HCT116 (cell line): ENCODE measurements at regions not wholly inside any gene's neighbourhood (a gene's known extent, or its start where the extent isn't known, plus 50 kb on each side); places are given as distances from the start of the nearest gene placed in this dataset.

Experiments used
- ATAC-seq: fragments of 200-7000 bp; cut with Tn5 transposase; 2 replicates; pipeline ENCODE4 v1.9.1; 2020; ENCODE audit warnings: mild to moderate bottlenecking, moderate library complexity
- BruUV-seq: library from RNA; stranded (reverse); fragments of 400-500 nt; replicated peaks from 2 replicates; lab custom pipeline; 2021; lab: Mats Ljungman, UMichigan
- CTCF ChIA-PET: fragments of 300-600 bp; sonication (Branson Sonifier 250); formaldehyde crosslinking; loops from one replicate; lab custom pipeline; 2021; ENCODE audit warnings: antibody characterized with exemption; lab: Charles Lee
- POLR2A ChIA-PET: fragments of 300-600, 350-600 bp; sonication (Branson Sonifier 250); formaldehyde crosslinking; loops from one replicate; lab custom pipeline; 2021; ENCODE audit warnings: antibody characterized with exemption; lab: Charles Lee
- RAD21 ChIA-PET, 2 experiments: fragments of 300-600 bp; sonication (Branson Sonifier 250); formaldehyde crosslinking; loops; one replicate each; lab custom pipeline; 2023; ENCODE audit warnings: low total read pairs in 2 of 2; ENCODE audit not compliant: uncharacterized antibody in 2 of 2, unreplicated experiment in 2 of 2, low non-redundant PET in 1 of 2; lab: Charles Lee
- DNase-seq: peaks from one replicate; pipeline ENCODE4 v3.0.0-alpha.2; 2010; ENCODE audit warnings: low read depth, low spot score
- H2AFZ ChIP-seq: fragments of 200-600 bp; shearing (Covaris generic), sonication (generic); 2 replicates; pipeline ENCODE4 v1.6.1; 2017; ENCODE audit warnings: low read depth, mixed run types, mixed read lengths, antibody characterized with exemption, low read length; ENCODE audit not compliant: poor library complexity, severe bottlenecking
- H3K27ac ChIP-seq: 2 replicates; pipeline ENCODE4 v1.5.1; 2012; ENCODE audit warnings: low read depth, low read length
- H3K27me3 ChIP-seq: fragments of 200-600 bp; sonication (generic); 2 replicates; pipeline ENCODE4 v1.6.1; 2016; ENCODE audit warnings: mixed run types, low read length, mixed read lengths; ENCODE audit not compliant: insufficient read depth
- H3K36me3 ChIP-seq, 2 experiments: fragments of 200-500 bp in 1 of 2; fragments of 200-600 bp in 1 of 2; sonication (Bioruptor generic) in 1 of 2; sonication (generic) in 1 of 2; 2 replicates each; pipeline versions ENCODE4 v1.5.1 to v1.6.1; 2014 to 2016; ENCODE audit warnings: low read length in 2 of 2, inconsistent platforms in 1 of 2, mixed read lengths in 1 of 2, mixed run types in 1 of 2; ENCODE audit not compliant: insufficient read depth in 2 of 2, control insufficient read depth in 1 of 2
- H3K4me1 ChIP-seq, 2 experiments: fragments of 200-600 bp in 1 of 2; sonication (generic) in 1 of 2; 2 replicates each; pipeline versions ENCODE4 v1.5.1 to v1.6.1; 2012 to 2017; ENCODE audit warnings: low read length in 2 of 2, inconsistent platforms in 1 of 2, mild to moderate bottlenecking in 1 of 2, mixed read lengths in 1 of 2, mixed run types in 1 of 2, moderate library complexity in 1 of 2; ENCODE audit not compliant: insufficient read depth in 2 of 2, control insufficient read depth in 1 of 2
- H3K4me2 ChIP-seq: fragments of 200-600 bp; sonication (generic); 2 replicates; pipeline ENCODE4 v1.6.1; 2017; ENCODE audit warnings: mixed run types, low read length, mixed read lengths
- H3K4me3 ChIP-seq, 2 experiments: fragments of 200-600 bp in 1 of 2; sonication (generic) in 1 of 2; replicated peaks in 1 of 2; 2 replicates each; pipeline ENCODE4 v1.5.1; 2011 to 2016; ENCODE audit warnings: low read length in 2 of 2, control low read depth in 1 of 2, low read depth in 1 of 2, mild to moderate bottlenecking in 1 of 2, mixed read lengths in 1 of 2, mixed run types in 1 of 2
- H3K79me2 ChIP-seq: fragments of 200-600 bp; sonication (generic); 2 replicates; pipeline ENCODE4 v1.6.1; 2017; ENCODE audit warnings: mild to moderate bottlenecking, mixed run types, low read length, moderate library complexity, mixed read lengths; ENCODE audit not compliant: insufficient read depth
- H3K9ac ChIP-seq: fragments of 200-600 bp; sonication (generic); 2 replicates; pipeline ENCODE4 v1.6.1; 2016; ENCODE audit warnings: low read length, mixed read lengths
- H3K9me2 ChIP-seq: fragments of 200-600 bp; sonication (generic), shearing (Covaris generic); 2 replicates; pipeline ENCODE4 v1.6.1; 2017; ENCODE audit warnings: mixed run types, mild to moderate bottlenecking, moderate library complexity; ENCODE audit not compliant: insufficient read depth
- H3K9me3 ChIP-seq, 2 experiments: fragments of 200-500 bp in 1 of 2; fragments of 200-600 bp in 1 of 2; sonication (Bioruptor generic) in 1 of 2; sonication (generic) in 1 of 2; 2 replicates each; pipeline ENCODE4 v1.6.1; 2014 to 2017; ENCODE audit warnings: low read length in 2 of 2, mixed read lengths in 2 of 2, inconsistent platforms in 1 of 2, low read depth in 1 of 2, mild to moderate bottlenecking in 1 of 2, mixed run types in 1 of 2, moderate library complexity in 1 of 2; ENCODE audit not compliant: control insufficient read depth in 1 of 2, insufficient read depth in 1 of 2
- H4K20me1 ChIP-seq: fragments of 200-600 bp; sonication (generic), shearing (Covaris generic); 2 replicates; pipeline ENCODE4 v1.6.1; 2017; ENCODE audit warnings: mixed run types, mild to moderate bottlenecking, moderate library complexity; ENCODE audit not compliant: insufficient read depth
- ATF3 ChIP-seq: IDR thresholded peaks from 2 replicates; pipeline ENCODE4 v1.6.1; 2012
- CBX3 ChIP-seq: IDR thresholded peaks from 2 replicates; pipeline ENCODE4 v1.6.1; 2012; ENCODE audit warnings: low read depth
- CEBPB ChIP-seq: IDR thresholded peaks from 2 replicates; pipeline ENCODE4 v1.6.1; 2012; ENCODE audit warnings: low read depth
- CTCF ChIP-seq, 3 experiments: fragments of 200-600 bp in 1 of 3; sonication (generic) in 1 of 3; IDR thresholded peaks in 2 of 3; conservative IDR thresholded peaks in 1 of 3; 2 replicates each; pipeline ENCODE4 v1.5.1; 2012 to 2017; ENCODE audit warnings: low read depth in 2 of 3, low read length in 2 of 3, antibody characterized with exemption in 1 of 3, borderline replicate concordance in 1 of 3, control low read depth in 1 of 3, mild to moderate bottlenecking in 1 of 3, mixed read lengths in 1 of 3, mixed run types in 1 of 3, moderate library complexity in 1 of 3; ENCODE audit not compliant: insufficient read depth in 1 of 3
- ELF1 ChIP-seq: IDR thresholded peaks from 2 replicates; pipeline ENCODE4 v1.6.1; 2012; ENCODE audit warnings: low read depth, borderline replicate concordance
- EZH2 ChIP-seq: fragments of 200-600 bp; sonication (generic); IDR thresholded peaks from 2 replicates; pipeline ENCODE4 v1.6.1; 2017; ENCODE audit warnings: antibody characterized with exemption, mixed run types
- EZH2phosphoT487 ChIP-seq: fragments of 200-600 bp; IDR thresholded peaks from 2 replicates; pipeline ENCODE4 v1.6.1; 2018; ENCODE audit warnings: antibody characterized with exemption, borderline replicate concordance
- FOSL1 ChIP-seq: IDR thresholded peaks from 2 replicates; pipeline ENCODE4 v1.6.1; 2012; ENCODE audit warnings: low read depth
- JUND ChIP-seq: IDR thresholded peaks from 2 replicates; pipeline ENCODE4 v1.6.1; 2012
- POLR2A ChIP-seq: IDR thresholded peaks from 2 replicates; pipeline ENCODE4 v1.7.0; 2011; ENCODE audit warnings: borderline replicate concordance; ENCODE audit not compliant: insufficient read depth, insufficient read length; ENCODE audit errors: extremely low read depth
- POLR2AphosphoS5 ChIP-seq: IDR thresholded peaks from 2 replicates; pipeline ENCODE4 v1.6.1; 2011; ENCODE audit warnings: mild to moderate bottlenecking, low read depth, low read length, moderate library complexity
- SIN3A ChIP-seq: IDR thresholded peaks from 2 replicates; pipeline ENCODE4 v1.6.1; 2012; ENCODE audit warnings: low read depth
- SP1 ChIP-seq: IDR thresholded peaks from 2 replicates; pipeline ENCODE4 v1.6.1; 2012; ENCODE audit warnings: low read depth
- SRF ChIP-seq: IDR thresholded peaks from 2 replicates; pipeline ENCODE4 v1.6.1; 2012; ENCODE audit warnings: low read depth
- YY1 ChIP-seq: IDR thresholded peaks from 2 replicates; pipeline ENCODE4 v1.6.1; 2011; ENCODE audit warnings: low read length, low read depth, moderate library complexity, mild to moderate bottlenecking; ENCODE audit not compliant: insufficient replicate concordance; ENCODE audit errors: extremely low read depth
- ZBTB33 ChIP-seq: IDR thresholded peaks from 2 replicates; pipeline ENCODE4 v1.6.1; 2011; ENCODE audit warnings: mild to moderate bottlenecking, low read length, moderate library complexity; ENCODE audit not compliant: insufficient replicate concordance; ENCODE audit errors: extremely low read depth
- ZFX ChIP-seq: fragments of 450-650 bp; IDR thresholded peaks from 2 replicates; pipeline ENCODE4 v1.6.1; 2017
- ZNF274 ChIP-seq: fragments of 200-500 bp; sonication (Bioruptor generic); IDR thresholded peaks from 2 replicates; pipeline ENCODE4 v1.6.1; 2014; ENCODE audit warnings: mild to moderate bottlenecking, low read depth, low read length, inconsistent platforms
- intact Hi-C: fragments of 100-400 bp; cut with micrococcal nuclease; formaldehyde crosslinking; loops from 2 replicates; pipeline ENCODE4 v1.10.0; 2022

GRCh38 chr7:25034136-25034535 is 54.2 kb upstream of the OSBPL3 start (continued):
- no peak for TF ChIP-seq CTCF (IDR thresholded peaks at IDR 0.05 in 2 of 3, conservative IDR thresholded peaks at IDR 0.05 in 1 of 3; ENCODE audit: borderline replicate concordance in 1 of 3, insufficient read depth in 1 of 3, low read depth in 2 of 3, low read length in 2 of 3)
- no peak for TF ChIP-seq SRF
- no peak for TF ChIP-seq ZNF274
- TF ChIP-seq ATF3: no peak
- TF ChIP-seq POLR2A: no peak
- no peak for TF ChIP-seq YY1

GRCh38 chr7:25032774-25033743 is 53.1 kb upstream of the OSBPL3 start:
- Histone ChIP-seq H3K9me2 (no peaks in the 10 kb centered on the region), H3K4me3 (no peak overlapping the region), H3K9ac (no peak overlapping the region), H3K36me3 (no peaks in the 10 kb centered on the region), H3K27me3 (no peaks in the 10 kb centered on the region), H3K4me2 (no peak overlapping the region), H3K27ac (no peak overlapping the region), H3K9me3 (no peaks in the 10 kb centered on the region), H4K20me1 (no peaks in the 10 kb centered on the region), H3K4me1 (peaks cover 0 to 31% of the 10 kb centered on the region in 2 experiments; a peak in 2 of 4 replicates), H3K79me2 (no peaks in the 10 kb centered on the region), H2AFZ (no peak overlapping the region)
- no peak for ATAC-seq
- POLR2A ChIA-PET: no interaction called here
- BruUV-seq: no TSS peak
- DNase-seq: no peak
- CTCF ChIA-PET: no interaction called here
- RAD21 ChIA-PET: no interaction called here
- no peak for TF ChIP-seq POLR2AphosphoS5
- no peak for TF ChIP-seq EZH2
- TF ChIP-seq POLR2A: no peak
- TF ChIP-seq ZFX: no peak
- TF ChIP-seq CEBPB: no peak
- TF ChIP-seq JUND: no peak
- TF ChIP-seq EZH2phosphoT487: no peak
- TF ChIP-seq FOSL1: no peak
- TF ChIP-seq ZNF274: no peak
- TF ChIP-seq SIN3A: no peak
- no peak for TF ChIP-seq SP1
- TF ChIP-seq CBX3: no peak
- TF ChIP-seq ELF1: no peak
- TF ChIP-seq YY1: no peak
- no peak for TF ChIP-seq ZBTB33
- intact Hi-C loops: no loop called here
